Adipocyte (in vitro differentiated cells): ENCODE measurements at regions not wholly inside any gene's neighbourhood (a gene's known extent, or its start where the extent isn't known, plus 50 kb on each side); places are given as distances from the start of the nearest gene placed in this dataset.
A peak's percentile ranks its signal among the peaks of the same experiment; 100 is the strongest.

Experiments
- DNase-seq: peaks from one replicate; pipeline ENCODE4 v3.0.0-alpha.2; 2015; ENCODE audit warnings: low read depth
- H3K27me3 ChIP-seq: replicated peaks from 2 replicates; pipeline ENCODE4 v1.7.0; 2013; ENCODE audit warnings: mild to moderate bottlenecking, low read length, moderate library complexity; ENCODE audit not compliant: control insufficient read depth, insufficient read depth
- H3K36me3 ChIP-seq: 2 replicates; pipeline ENCODE4 v1.7.0; 2013; ENCODE audit warnings: low read length, mild to moderate bottlenecking, moderate library complexity; ENCODE audit not compliant: control insufficient read depth, insufficient read depth, severe bottlenecking
- H3K4me1 ChIP-seq: 2 replicates; pipeline ENCODE4 v1.7.0; 2013; ENCODE audit warnings: mild to moderate bottlenecking, low read length, moderate library complexity; ENCODE audit not compliant: control insufficient read depth, insufficient read depth
- H3K4me3 ChIP-seq: 2 replicates; pipeline ENCODE4 v1.7.0; 2013; ENCODE audit warnings: mild to moderate bottlenecking, low read length, moderate library complexity
- H3K9ac ChIP-seq: 2 replicates; pipeline ENCODE4 v1.7.0; 2013; ENCODE audit warnings: mild to moderate bottlenecking, low read length, moderate library complexity
- H3K9me3 ChIP-seq: 2 replicates; pipeline ENCODE4 v1.7.0; 2013; ENCODE audit warnings: mild to moderate bottlenecking, low read length, moderate library complexity; ENCODE audit not compliant: control insufficient read depth

GRCh38 chr3:177721864-177722785, 524.8 kb upstream of the TBL1XR1 start:
- Histone ChIP-seq H3K27me3 (no peaks in the 10 kb centered on the region), H3K4me3 (no peak overlapping the region), H3K36me3 (no peaks in the 10 kb centered on the region), H3K9me3 (no peaks in the 10 kb centered on the region), H3K4me1 (peaks cover 45% of the 10 kb centered on the region), H3K9ac (no peak overlapping the region)
- no peak for DNase-seq

GRCh38 chr3:177724020-177724638, 526.8 kb upstream of the TBL1XR1 start:
- DNase-seq: peak; percentile 36
- Histone ChIP-seq H3K4me3 (no peak overlapping the region), H3K36me3 (no peaks in the 10 kb centered on the region), H3K9ac (peak overlapping the region; percentile 68), H3K9me3 (no peaks in the 10 kb centered on the region), H3K27me3 (no peaks in the 10 kb centered on the region), H3K4me1 (peaks cover 53% of the 10 kb centered on the region)

- Histone ChIP-seq H3K36me3 (no peaks in the 10 kb centered on the region), H3K4me3 (no peak overlapping the region), H3K9ac (peak overlapping the region; percentile 68), H3K4me1 (peaks cover 61% of the 10 kb centered on the region), H3K27me3 (no peaks in the 10 kb centered on the region), H3K9me3 (no peaks in the 10 kb centered on the region)
- DNase-seq: no peak
Observed at GRCh38 chr3:177725165-177725564, 527.9 kb upstream of the TBL1XR1 start.

- Histone ChIP-seq H3K4me3 (no peak overlapping the region), H3K27me3 (no peaks in the 10 kb centered on the region), H3K9ac (no peak overlapping the region), H3K4me1 (peaks cover 72% of the 10 kb centered on the region), H3K36me3 (no peaks in the 10 kb centered on the region), H3K9me3 (no peaks in the 10 kb centered on the region)
- DNase-seq: no peak
Observed at GRCh38 chr3:177726807-177727206, 529.5 kb upstream of the TBL1XR1 start.

GRCh38 chr3:177729956-177730681, 532.8 kb upstream of the TBL1XR1 start:
- peak; percentile 36 for DNase-seq
- Histone ChIP-seq H3K4me1 (peaks cover 49% of the 10 kb centered on the region), H3K27me3 (no peaks in the 10 kb centered on the region), H3K9me3 (no peaks in the 10 kb centered on the region), H3K9ac (peak overlapping the region; percentile 64), H3K36me3 (no peaks in the 10 kb centered on the region), H3K4me3 (no peak overlapping the region)

- Histone ChIP-seq H3K4me3 (no peak overlapping the region), H3K9me3 (no peaks in the 10 kb centered on the region), H3K36me3 (no peaks in the 10 kb centered on the region), H3K9ac (no peak overlapping the region), H3K4me1 (peaks cover 42% of the 10 kb centered on the region), H3K27me3 (no peaks in the 10 kb centered on the region)
- DNase-seq: no peak
Observed at GRCh38 chr3:177730814-177731213, 533.5 kb upstream of the TBL1XR1 start.

- Histone ChIP-seq H3K9ac (no peak overlapping the region), H3K4me1 (peaks cover 38% of the 10 kb centered on the region), H3K4me3 (no peak overlapping the region), H3K9me3 (no peaks in the 10 kb centered on the region), H3K27me3 (no peaks in the 10 kb centered on the region), H3K36me3 (no peaks in the 10 kb centered on the region)
- peak; percentile 83 for DNase-seq
Observed at GRCh38 chr3:177731644-177732268, 534.5 kb upstream of the TBL1XR1 start.

- no peak overlapping the region for H3K4me3 ChIP-seq
- no peak for DNase-seq
- no peaks in the 10 kb centered on the region for H3K27me3 ChIP-seq
- H3K36me3 ChIP-seq: no peaks in the 10 kb centered on the region
- no peaks in the 10 kb centered on the region for H3K9me3 ChIP-seq
- peaks cover 28% of the 10 kb centered on the region for H3K4me1 ChIP-seq
- H3K9ac ChIP-seq: no peak overlapping the region
Observed at GRCh38 chr3:177733233-177733632, 536.0 kb upstream of the TBL1XR1 start.

GRCh38 chr3:177733936-177734335, 536.7 kb upstream of the TBL1XR1 start:
- no peak overlapping the region for H3K9ac ChIP-seq
- H3K9me3 ChIP-seq: no peaks in the 10 kb centered on the region
- H3K36me3 ChIP-seq: no peaks in the 10 kb centered on the region
- no peak for DNase-seq
- H3K27me3 ChIP-seq: no peaks in the 10 kb centered on the region
- H3K4me3 ChIP-seq: no peak overlapping the region
- H3K4me1 ChIP-seq: peaks cover 28% of the 10 kb centered on the region

GRCh38 chr3:177735431-177735830, 538.1 kb upstream of the TBL1XR1 start:
- no peak for DNase-seq
- Histone ChIP-seq H3K36me3 (no peaks in the 10 kb centered on the region), H3K4me1 (peaks cover 17% of the 10 kb centered on the region), H3K9me3 (no peaks in the 10 kb centered on the region), H3K9ac (no peak overlapping the region), H3K4me3 (no peak overlapping the region), H3K27me3 (no peaks in the 10 kb centered on the region)

GRCh38 chr3:177739461-177739860, 542.2 kb upstream of the TBL1XR1 start:
- Histone ChIP-seq H3K27me3 (no peaks in the 10 kb centered on the region), H3K4me3 (no peak overlapping the region), H3K36me3 (no peaks in the 10 kb centered on the region), H3K9me3 (no peaks in the 10 kb centered on the region), H3K4me1 (no peaks in the 10 kb centered on the region), H3K9ac (no peak overlapping the region)
- DNase-seq: no peak
